HepG2 (cell line): ENCODE measurements at regions not wholly inside any gene's neighbourhood (a gene's known extent, or its start where the extent isn't known, plus 50 kb on each side); places are given as distances from the start of the nearest gene placed in this dataset.

Experiments used
- ATAC-seq: fragments of 200-7000 bp; cut with Tn5 transposase; 3 replicates; pipeline ENCODE4 v1.9.1; 2020; ENCODE audit warnings: mild to moderate bottlenecking, moderate library complexity
- BruUV-seq: library from RNA; stranded (reverse); fragments of 400-500 nt; replicated peaks from 2 replicates; lab custom pipeline; 2021; lab: Mats Ljungman, UMichigan
- CTCF ChIA-PET: fragments of 300-600 bp; formaldehyde crosslinking; extraction: SDS; loops from one replicate; lab custom pipeline; 2021; ENCODE audit warnings: low total read pairs, inconsistent platforms, low intra/inter-chr PET ratio; lab: Yijun Ruan, JAX
- POLR2A ChIA-PET: fragments of 350-600 bp; sonication (Branson Sonifier 250); formaldehyde crosslinking; loops from one replicate; lab custom pipeline; 2020; ENCODE audit warnings: antibody characterized with exemption, inconsistent platforms; lab: Yijun Ruan, JAX
- DNase-seq: peaks from one replicate; pipeline ENCODE4 v3.0.0-alpha.2; 2015; ENCODE audit warnings: low spot score
- FAIRE-seq: peaks from 3 replicates; lab custom pipeline; 2011; peaks lifted over from hg19 to GRCh38; lab: Jason Lieb, UNC
- H2AFZ ChIP-seq: one replicate; pipeline ENCODE4 v1.6.1; 2011; ENCODE audit warnings: low read length, inconsistent platforms
- H3K27ac ChIP-seq: fragments of 300-600 bp; 3 replicates; pipeline ENCODE4 v1.8.0; 2011; ENCODE audit warnings: mixed run types, mild to moderate bottlenecking, mixed read lengths, low read length, inconsistent platforms; ENCODE audit not compliant: insufficient read depth; ENCODE audit errors: extremely low read length
- H3K27me3 ChIP-seq, 2 experiments: fragments of 200-600 bp in 1 of 2; 2 replicates in 1 of 2; 3 replicates in 1 of 2; pipeline versions ENCODE4 v1.6.0 to v1.8.0; 2011; ENCODE audit warnings: low read length in 2 of 2, mild to moderate bottlenecking in 2 of 2, moderate library complexity in 2 of 2, inconsistent platforms in 1 of 2; ENCODE audit not compliant: insufficient read depth in 2 of 2, control insufficient read depth in 1 of 2
- H3K36me3 ChIP-seq, 2 experiments: fragments of 200-600 bp in 1 of 2; replicated peaks in 1 of 2; 2 replicates in 1 of 2; 3 replicates in 1 of 2; pipeline versions ENCODE4 v1.5.1 to v1.8.0; 2011; ENCODE audit warnings: low read length in 2 of 2, inconsistent platforms in 1 of 2; ENCODE audit not compliant: insufficient read depth in 2 of 2, control insufficient read depth in 1 of 2
- H3K4me1 ChIP-seq: 2 replicates; pipeline ENCODE4 v1.5.1; 2012; ENCODE audit warnings: low read length, inconsistent platforms; ENCODE audit not compliant: insufficient read depth
- H3K4me2 ChIP-seq: 2 replicates; pipeline ENCODE4 v1.6.0; 2011; ENCODE audit warnings: low read depth, low read length, inconsistent platforms
- H3K4me3 ChIP-seq, 3 experiments: fragments of 200-600 bp in 1 of 3; sonication (generic), shearing (Covaris generic) in 1 of 3; replicated peaks in 1 of 3; 2 replicates each; pipeline ENCODE4 v1.5.1; 2011 to 2016; ENCODE audit warnings: low read length in 3 of 3, inconsistent platforms in 2 of 3, low read depth in 2 of 3, mild to moderate bottlenecking in 2 of 3, control low read depth in 1 of 3, mixed read lengths in 1 of 3; ENCODE audit not compliant: insufficient read depth in 1 of 3
- H3K79me2 ChIP-seq: one replicate; pipeline ENCODE4 v1.6.1; 2011; ENCODE audit warnings: low read length, inconsistent platforms; ENCODE audit not compliant: insufficient read depth
- H3K9ac ChIP-seq: 2 replicates; pipeline ENCODE4 v1.6.0; 2011; ENCODE audit warnings: mild to moderate bottlenecking, low read depth, low read length, inconsistent platforms; ENCODE audit not compliant: insufficient read depth
- H3K9me3 ChIP-seq: 2 replicates; pipeline ENCODE4 v1.5.1; 2012; ENCODE audit warnings: mild to moderate bottlenecking, low read length
- H4K20me1 ChIP-seq: 2 replicates; pipeline ENCODE4 v1.6.0; 2011; ENCODE audit warnings: inconsistent platforms, mild to moderate bottlenecking, low read length, moderate library complexity; ENCODE audit not compliant: insufficient read depth
- ATF7-NPFF ChIP-seq: sonication (generic); formaldehyde crosslinking; IDR thresholded peaks from 2 replicates; pipeline ENCODE4 v1.8.1; 2023; ENCODE audit warnings: mild to moderate bottlenecking, low read depth, missing genetic modification reagents, moderate library complexity
- BRCA1 ChIP-seq: sonication (generic); formaldehyde crosslinking; IDR thresholded peaks from 2 replicates; pipeline ENCODE4 v1.4.0; 2020; ENCODE audit warnings: missing genetic modification reagents
- CTCF ChIP-seq: sonication (generic); formaldehyde crosslinking; IDR thresholded peaks from 2 replicates; pipeline ENCODE4 v1.5.0; 2020; ENCODE audit warnings: mild to moderate bottlenecking, missing genetic modification reagents, moderate library complexity
- FIP1L1 ChIP-seq: fragments of 200-400 bp; formaldehyde crosslinking; IDR thresholded peaks from 2 replicates; pipeline ENCODE4 v1.6.1; 2018; ENCODE audit warnings: low read depth, mild to moderate bottlenecking, low read length, moderate library complexity, borderline replicate concordance; ENCODE audit not compliant: insufficient read depth
- RBM39 ChIP-seq: fragments of 200-400 bp; formaldehyde crosslinking; IDR thresholded peaks from one replicate; pipeline ENCODE4 v1.6.1; 2018; ENCODE audit warnings: antibody characterized with exemption, mild to moderate bottlenecking, low read depth, low read length; ENCODE audit not compliant: poor library complexity, severe bottlenecking
- RXRA ChIP-seq: sonication (generic); formaldehyde crosslinking; IDR thresholded peaks from 2 replicates; pipeline ENCODE4 v1.5.1; 2020; ENCODE audit warnings: missing genetic modification reagents
- SAP130 ChIP-seq: IDR thresholded peaks from 2 replicates; pipeline ENCODE4 v1.6.1; 2016; ENCODE audit warnings: low read depth
- TEAD3 ChIP-seq: optimal IDR thresholded peaks from 2 replicates; pipeline ENCODE3; 2016; ENCODE audit warnings: borderline replicate concordance
- ZBTB21 ChIP-seq: sonication (generic); formaldehyde crosslinking; IDR thresholded peaks from 2 replicates; pipeline ENCODE4 v1.4.0; 2020; ENCODE audit warnings: missing genetic modification reagents
- ZNF17 ChIP-seq: sonication (generic); formaldehyde crosslinking; IDR thresholded peaks from 2 replicates; pipeline ENCODE4 v1.5.0; 2020; ENCODE audit warnings: mild to moderate bottlenecking, missing genetic modification reagents
- ZNF263 ChIP-seq: sonication (generic); formaldehyde crosslinking; IDR thresholded peaks from 2 replicates; pipeline ENCODE4 v1.4.0; 2020; ENCODE audit warnings: missing genetic modification reagents
- ZNF281 ChIP-seq: sonication (generic); formaldehyde crosslinking; IDR thresholded peaks from 2 replicates; pipeline ENCODE4 v1.4.0; 2020; ENCODE audit warnings: missing genetic modification reagents, borderline replicate concordance
- ZNF326 ChIP-seq: sonication (generic); formaldehyde crosslinking; IDR thresholded peaks from 2 replicates; pipeline ENCODE4 v1.4.0; 2020; ENCODE audit warnings: missing genetic modification reagents, borderline replicate concordance
- ZNF546 ChIP-seq: sonication (generic); formaldehyde crosslinking; conservative IDR thresholded peaks from 2 replicates; pipeline ENCODE4 v1.8.1; 2023; ENCODE audit warnings: mild to moderate bottlenecking, missing genetic modification reagents
- ZSCAN21 ChIP-seq: sonication (generic); formaldehyde crosslinking; IDR thresholded peaks from 2 replicates; pipeline ENCODE4 v1.8.0; 2022; ENCODE audit warnings: mild to moderate bottlenecking, missing genetic modification reagents, moderate library complexity, borderline replicate concordance
- WGBS: methylation state at CpG from one replicate; pipeline ENCODE4 v1.1.6; 2017; ENCODE audit warnings: low lambda C conversion rate; 5-methylcytosine and 5-hydroxymethylcytosine counted together
- in situ Hi-C: cut with HindIII; loops from 2 replicates; pipeline ENCODE4 v1.10.0; 2017; ENCODE audit warnings: low pct_unique_long_range_greater_than_20kb; ENCODE audit not compliant: extremely low pct_ligation_motif_present
- intact Hi-C: fragments of 100-400 bp; cut with micrococcal nuclease; formaldehyde crosslinking; loops from one replicate; pipeline ENCODE4 v1.10.0; 2022; ENCODE audit not compliant: unreplicated experiment
- TF ChIP-seq, protein P1 (sequence below): sonication (generic); formaldehyde crosslinking; IDR thresholded peaks from 2 replicates; pipeline ENCODE4 v1.5.1; 2020; ENCODE audit warnings: missing genetic modification reagents, mild to moderate bottlenecking, borderline replicate concordance

GRCh38 chr21:19141511-19141910 lies 737.9 kb upstream of the TMPRSS15 start:
- Histone ChIP-seq H3K9ac (no peak overlapping the region), H3K9me3 (peaks cover 85% of the 10 kb centered on the region), H3K4me2 (no peak overlapping the region), H3K4me1 (no peaks in the 10 kb centered on the region), H3K36me3 (no peaks in the 10 kb centered on the region), H3K79me2 (no peaks in the 10 kb centered on the region), H3K27me3 (no peaks in the 10 kb centered on the region), H3K27ac (no peak overlapping the region), H3K4me3 (no peak overlapping the region), H4K20me1 (no peaks in the 10 kb centered on the region), H2AFZ (no peak overlapping the region)
- WGBS = 2% methylated on average over 2 of the region's 2 CpGs
- FAIRE-seq (no peak), DNase-seq (no peak), ATAC-seq (no peak)
- ChIA-PET CTCF (no interaction called here), POLR2A (no interaction called here)
- intact Hi-C loops (no loop called here), in situ Hi-C loops (no loop called here)
- TF ChIP-seq, protein P1, sequence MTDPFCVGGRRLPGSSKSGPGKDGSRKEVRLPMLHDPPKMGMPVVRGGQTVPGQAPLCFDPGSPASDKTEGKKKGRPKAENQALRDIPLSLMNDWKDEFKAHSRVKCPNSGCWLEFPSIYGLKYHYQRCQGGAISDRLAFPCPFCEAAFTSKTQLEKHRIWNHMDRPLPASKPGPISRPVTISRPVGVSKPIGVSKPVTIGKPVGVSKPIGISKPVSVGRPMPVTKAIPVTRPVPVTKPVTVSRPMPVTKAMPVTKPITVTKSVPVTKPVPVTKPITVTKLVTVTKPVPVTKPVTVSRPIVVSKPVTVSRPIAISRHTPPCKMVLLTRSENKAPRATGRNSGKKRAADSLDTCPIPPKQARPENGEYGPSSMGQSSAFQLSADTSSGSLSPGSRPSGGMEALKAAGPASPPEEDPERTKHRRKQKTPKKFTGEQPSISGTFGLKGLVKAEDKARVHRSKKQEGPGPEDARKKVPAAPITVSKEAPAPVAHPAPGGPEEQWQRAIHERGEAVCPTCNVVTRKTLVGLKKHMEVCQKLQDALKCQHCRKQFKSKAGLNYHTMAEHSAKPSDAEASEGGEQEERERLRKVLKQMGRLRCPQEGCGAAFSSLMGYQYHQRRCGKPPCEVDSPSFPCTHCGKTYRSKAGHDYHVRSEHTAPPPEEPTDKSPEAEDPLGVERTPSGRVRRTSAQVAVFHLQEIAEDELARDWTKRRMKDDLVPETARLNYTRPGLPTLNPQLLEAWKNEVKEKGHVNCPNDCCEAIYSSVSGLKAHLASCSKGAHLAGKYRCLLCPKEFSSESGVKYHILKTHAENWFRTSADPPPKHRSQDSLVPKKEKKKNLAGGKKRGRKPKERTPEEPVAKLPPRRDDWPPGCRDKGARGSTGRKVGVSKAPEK (CRISPR knock-in tag) = no peak
- TF ChIP-seq ZNF17 (no peak), BRCA1 (no peak), SAP130 (no peak), ATF7-NPFF (CRISPR knock-in tag) (no peak), RBM39 (no peak), RXRA (CRISPR knock-in tag) (no peak), ZNF263 (CRISPR knock-in tag) (no peak), TEAD3 (CRISPR knock-in tag) (no peak), FIP1L1 (no peak), ZNF546 (CRISPR knock-in tag) (no peak), ZNF326 (CRISPR knock-in tag) (no peak), CTCF (CRISPR knock-in tag) (no peak), ZNF281 (no peak), ZBTB21 (CRISPR knock-in tag) (no peak), ZSCAN21 (CRISPR knock-in tag) (no peak)
- no TSS peak for BruUV-seq
